Stimulated activated CD8-positive, alpha-beta memory T cell treated with anti-CD3 and anti-CD28 coated beads, Interleukin-4, amount 100 ng/mL, for 1 hour (primary cell): ENCODE measurements at regions not wholly inside any gene's neighbourhood (a gene's known extent, or its start where the extent isn't known, plus 50 kb on each side); places are given as distances from the start of the nearest gene placed in this dataset.

Source experiments
- DNase-seq, 2 donors: peaks; one replicate each; pipeline ENCODE4 v3.0.0-alpha.2; 2020; ENCODE audit warnings: low read depth in 2 of 2, low spot score in 1 of 2

DNA sequence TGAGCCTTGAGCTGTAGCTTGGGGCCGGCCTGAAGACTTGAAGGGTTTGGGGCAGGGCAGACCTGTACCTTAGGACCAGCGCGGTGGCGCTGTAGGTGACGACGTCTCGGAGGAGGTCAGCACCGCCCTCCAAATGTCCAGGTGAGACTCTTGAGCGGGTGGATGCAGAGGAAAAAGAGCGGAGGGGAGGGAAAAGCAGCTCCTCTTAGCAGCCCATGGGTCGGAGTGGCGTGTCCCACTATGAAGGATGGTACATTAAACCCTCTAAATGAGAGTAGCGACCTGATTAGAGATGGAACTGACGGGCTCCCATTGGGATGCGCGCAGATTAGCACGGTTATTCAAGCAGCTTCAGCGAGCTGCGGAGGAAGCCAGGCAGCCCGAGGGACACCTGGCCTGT, 77.0 kb upstream of the MAP1LC3B2 start:
- DNase-seq, result no peak

DNA sequence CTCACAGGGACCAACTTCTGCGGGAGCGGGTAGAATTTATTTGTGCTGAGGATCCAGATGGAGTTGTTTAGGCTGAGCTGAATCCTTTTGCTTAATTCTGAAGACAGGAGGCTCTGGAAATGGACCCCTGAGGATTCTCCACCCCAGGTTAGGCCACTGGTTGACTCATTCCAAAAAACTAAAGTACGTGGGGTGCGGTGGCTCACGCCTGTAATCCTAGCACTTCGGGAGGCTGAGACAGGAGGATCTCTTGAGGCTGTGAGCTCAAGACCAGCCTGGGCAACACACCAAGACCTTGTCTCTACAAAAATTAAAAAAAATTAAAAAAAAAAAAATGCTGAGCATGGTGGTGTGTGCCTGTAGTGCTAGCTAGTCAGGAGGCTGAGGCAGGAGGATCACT, 76.3 kb upstream of the MAP1LC3B2 start:
- no peak for DNase-seq

GRCh38 chr12:116483959-116484750, 75.0 kb upstream of the MAP1LC3B2 start:
- DNase-seq, result no peak

- DNase-seq, result no peak
Observed at GRCh38 chr12:116484807-116485206, 74.4 kb upstream of the MAP1LC3B2 start.

GRCh38 chr12:116489116-116489515, 70.1 kb upstream of the MAP1LC3B2 start:
- no peak for DNase-seq

DNA sequence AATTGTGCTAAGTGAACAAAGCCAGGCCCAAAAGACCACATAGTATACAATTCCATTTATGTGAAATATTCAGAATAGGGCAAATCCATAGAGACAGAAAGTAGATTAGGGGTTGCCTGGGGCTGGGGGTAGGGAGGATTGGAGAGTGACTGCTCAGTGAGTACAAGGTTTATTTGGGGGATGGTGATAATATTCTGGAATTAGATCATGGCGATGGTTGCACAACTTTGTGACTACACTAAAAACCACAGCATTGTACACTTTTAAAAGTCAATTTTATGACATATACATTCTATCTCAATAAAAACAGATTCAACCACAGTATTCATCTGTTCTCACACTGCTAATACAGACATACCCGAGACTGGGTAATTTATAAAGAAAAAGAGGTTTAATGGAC, 68.7 kb upstream of the MAP1LC3B2 start:
- DNase-seq, result no peak

GRCh38 chr12:116492703-116493324, 66.4 kb upstream of the MAP1LC3B2 start:
- no peak for DNase-seq

DNA sequence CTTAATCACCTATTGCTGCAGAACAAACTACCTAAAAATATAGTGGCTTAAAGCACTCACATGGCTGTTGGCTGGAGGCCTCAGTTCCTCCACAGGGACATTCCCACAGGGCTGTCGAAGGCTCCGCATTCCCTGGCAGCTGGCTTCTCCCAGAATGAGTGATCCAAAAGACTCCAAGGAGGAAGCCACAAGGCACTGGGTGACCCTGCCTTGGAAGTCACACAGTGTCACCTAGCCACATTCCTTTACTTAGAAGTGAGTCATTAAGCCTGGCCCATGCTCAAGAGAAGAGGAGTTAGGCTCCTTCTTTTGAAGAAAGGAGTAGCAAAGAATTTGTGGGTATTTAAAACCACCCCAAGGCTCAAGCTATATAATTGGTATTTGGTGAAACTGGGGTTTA, 63.9 kb upstream of the MAP1LC3B2 start:
- no peak for DNase-seq

GRCh38 chr12:116497051-116497591, 62.1 kb upstream of the MAP1LC3B2 start:
- no peak for DNase-seq

DNA sequence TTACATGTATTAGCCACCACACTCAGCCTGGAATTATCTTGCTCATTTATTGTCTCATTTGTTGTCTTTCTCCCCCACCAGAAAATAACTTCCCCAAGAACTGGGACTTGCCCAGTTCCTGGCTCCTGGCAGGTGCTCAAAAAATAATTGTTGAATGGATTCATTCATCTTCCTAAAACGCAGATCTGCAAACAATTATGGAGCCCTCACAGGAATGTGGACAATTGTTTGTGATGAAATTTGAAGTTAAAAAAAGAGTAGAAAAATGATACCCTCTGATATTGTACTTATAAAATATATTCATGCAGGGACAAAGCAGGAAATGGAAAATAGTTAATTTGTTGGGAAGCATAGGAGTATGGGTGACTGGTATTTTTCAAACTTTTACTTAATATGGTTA, 60.7 kb upstream of the MAP1LC3B2 start:
- DNase-seq, result no peak

DNA sequence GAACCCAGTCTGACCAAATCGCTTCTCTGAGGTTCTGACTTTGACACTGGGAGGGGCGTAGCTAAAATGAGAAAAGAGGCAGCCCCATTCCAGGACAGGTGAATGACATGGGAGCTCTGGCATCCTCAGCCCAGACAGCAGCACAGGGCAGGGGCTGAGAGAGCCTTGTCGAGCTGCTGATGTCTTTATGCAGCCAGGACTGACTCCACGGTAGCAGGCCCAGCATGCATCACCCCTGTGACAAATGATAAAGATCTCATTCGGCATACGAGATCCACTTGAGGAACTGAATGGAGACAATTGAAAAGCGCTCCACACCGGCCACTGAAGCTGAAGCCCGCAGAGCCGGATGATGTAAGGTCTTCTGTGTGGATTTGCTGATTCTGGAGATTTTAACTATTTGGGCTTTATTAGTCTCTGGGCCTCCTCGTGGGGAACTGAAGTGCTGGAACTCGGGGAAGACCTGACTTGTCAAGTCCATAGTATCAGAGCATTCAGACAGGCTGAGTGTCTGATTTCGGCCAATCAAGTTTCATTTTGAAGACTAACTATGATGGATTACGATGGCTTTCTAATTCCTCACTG, 56.9 kb upstream of the MAP1LC3B2 start:
- no peak for DNase-seq

DNA sequence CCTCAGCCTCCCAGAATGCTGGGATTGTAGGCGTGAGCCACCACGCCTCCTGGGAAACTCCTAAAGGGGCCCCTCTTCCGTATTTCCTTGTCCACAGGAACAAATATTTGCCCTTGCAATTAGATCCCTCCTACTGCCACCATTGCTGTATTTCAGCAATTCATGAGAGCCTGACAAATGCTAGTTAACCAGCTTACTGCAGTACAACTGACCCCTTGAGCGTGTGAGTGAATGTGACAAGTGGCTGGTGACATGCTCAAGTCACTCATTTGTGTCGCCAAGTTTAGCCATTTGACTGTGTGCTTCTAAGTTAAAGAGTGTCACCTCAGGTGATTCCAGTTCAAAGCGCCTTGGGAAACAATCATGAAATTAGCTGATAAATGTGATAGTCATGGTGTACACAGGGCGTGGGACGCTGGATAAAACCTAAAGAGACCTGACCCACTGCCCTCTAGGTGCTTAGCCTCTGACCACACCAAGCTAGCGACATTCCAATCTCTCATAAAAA, 56.1 kb upstream of the MAP1LC3B2 start:
- DNase-seq, result no peak

DNA sequence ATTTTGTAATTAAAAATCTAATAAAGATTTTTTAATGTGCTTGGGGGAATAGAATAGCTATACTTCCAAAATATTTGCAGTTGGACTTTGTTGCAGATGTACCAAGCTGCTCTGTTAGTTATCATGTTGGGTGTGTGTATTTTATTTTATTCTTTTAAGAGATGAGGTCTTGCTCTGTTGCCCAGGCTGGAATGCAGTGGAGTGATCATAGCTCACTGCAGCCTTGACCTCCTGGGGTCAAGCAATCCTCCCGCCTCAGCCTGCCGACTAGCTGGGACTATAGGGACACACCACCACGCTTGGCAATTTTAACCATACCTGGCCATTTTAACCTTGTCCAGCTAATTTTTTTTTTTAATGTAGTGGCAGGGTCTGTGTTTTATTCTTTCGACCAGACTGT, 54.7 kb upstream of the MAP1LC3B2 start:
- DNase-seq, result no peak

DNA sequence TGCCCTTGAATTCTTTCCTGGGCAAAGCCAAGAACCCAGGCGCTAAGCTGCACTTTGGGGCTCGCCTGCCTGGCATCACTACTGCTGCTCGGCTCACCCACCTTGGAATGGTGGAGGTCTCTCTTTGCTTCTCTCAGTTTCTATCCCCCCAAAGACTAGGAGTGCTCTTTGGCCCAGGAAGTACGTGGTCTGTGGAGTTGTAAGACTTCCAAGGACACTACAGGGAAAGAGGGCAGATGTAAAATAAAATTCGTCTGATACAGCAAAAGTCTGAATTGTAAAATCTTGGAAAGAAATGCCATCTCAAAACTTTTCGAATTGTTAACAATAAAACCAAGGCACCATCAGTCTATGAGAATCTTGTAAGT, 52.5 kb upstream of the MAP1LC3B2 start:
- no peak for DNase-seq

DNA sequence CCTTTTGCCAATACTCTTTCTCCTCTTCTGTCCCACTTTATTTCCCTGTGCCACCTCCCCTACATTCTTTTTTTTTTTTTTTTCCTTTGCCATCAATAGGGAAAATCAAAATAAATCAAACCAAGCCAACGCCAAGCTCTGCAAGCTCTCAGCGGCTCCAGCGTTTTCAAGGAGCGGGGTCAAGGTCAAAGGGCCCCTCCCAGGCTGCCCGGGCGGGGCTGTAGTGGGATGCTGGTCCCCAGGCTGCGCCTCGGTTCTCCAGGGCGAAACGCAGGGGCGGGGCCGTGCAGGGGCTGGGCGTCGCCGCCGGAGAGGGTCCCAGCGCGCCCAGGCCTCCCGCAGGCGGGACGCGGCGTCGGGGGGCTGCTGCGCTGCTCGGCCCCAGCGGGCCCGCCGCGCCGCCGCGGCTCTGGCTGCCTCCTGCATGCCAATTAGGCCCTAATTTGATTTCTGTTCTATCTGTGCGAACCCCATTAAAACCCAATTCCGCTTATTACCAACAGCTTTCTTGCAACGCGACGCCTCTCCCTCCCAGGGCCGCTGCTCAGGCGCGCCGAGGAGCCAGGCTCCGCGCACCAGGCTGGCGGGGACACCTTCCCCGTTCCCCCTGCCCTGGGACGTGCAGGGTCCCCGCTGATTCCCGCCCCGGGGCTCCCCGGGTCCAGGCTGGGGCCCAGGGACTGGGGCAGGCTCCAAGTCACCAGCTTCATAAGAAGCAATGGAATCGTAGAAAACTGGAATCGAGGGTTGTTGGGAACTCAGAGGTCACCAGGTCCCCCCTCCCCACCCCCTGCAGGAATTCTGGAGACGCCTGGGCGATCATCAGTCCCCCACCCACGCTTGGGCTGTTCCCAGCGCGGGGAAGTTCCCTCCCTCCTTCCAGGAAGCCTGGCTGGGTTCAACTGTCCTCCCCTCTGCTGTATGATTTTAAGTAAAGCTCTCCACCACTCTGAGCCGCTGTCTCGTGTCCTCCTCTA, 50.7 kb upstream of the MAP1LC3B2 start:
- DNase-seq, result no peak
